ENCODE measurements at regions not wholly inside any gene's neighbourhood (a gene's known extent, or its start where the extent isn't known, plus 50 kb on each side); places are given as distances from the start of the nearest gene placed in this dataset.

GRCh38 chr2:238985041-238985729 is 137.3 kb downstream of the TWIST2 start:
- no peak overlapping the region for H3K4me3 ChIP-seq (ENCODE audit: low read depth, low read length)
- TF ChIP-seq, protein P1, sequence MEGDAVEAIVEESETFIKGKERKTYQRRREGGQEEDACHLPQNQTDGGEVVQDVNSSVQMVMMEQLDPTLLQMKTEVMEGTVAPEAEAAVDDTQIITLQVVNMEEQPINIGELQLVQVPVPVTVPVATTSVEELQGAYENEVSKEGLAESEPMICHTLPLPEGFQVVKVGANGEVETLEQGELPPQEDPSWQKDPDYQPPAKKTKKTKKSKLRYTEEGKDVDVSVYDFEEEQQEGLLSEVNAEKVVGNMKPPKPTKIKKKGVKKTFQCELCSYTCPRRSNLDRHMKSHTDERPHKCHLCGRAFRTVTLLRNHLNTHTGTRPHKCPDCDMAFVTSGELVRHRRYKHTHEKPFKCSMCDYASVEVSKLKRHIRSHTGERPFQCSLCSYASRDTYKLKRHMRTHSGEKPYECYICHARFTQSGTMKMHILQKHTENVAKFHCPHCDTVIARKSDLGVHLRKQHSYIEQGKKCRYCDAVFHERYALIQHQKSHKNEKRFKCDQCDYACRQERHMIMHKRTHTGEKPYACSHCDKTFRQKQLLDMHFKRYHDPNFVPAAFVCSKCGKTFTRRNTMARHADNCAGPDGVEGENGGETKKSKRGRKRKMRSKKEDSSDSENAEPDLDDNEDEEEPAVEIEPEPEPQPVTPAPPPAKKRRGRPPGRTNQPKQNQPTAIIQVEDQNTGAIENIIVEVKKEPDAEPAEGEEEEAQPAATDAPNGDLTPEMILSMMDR (IDR thresholded peaks at IDR 0.05; ENCODE audit: insufficient read depth, low read depth, low read length, missing control alignments), result no peak
- no peak for DNase-seq (ENCODE audit: low read depth)

DNA sequence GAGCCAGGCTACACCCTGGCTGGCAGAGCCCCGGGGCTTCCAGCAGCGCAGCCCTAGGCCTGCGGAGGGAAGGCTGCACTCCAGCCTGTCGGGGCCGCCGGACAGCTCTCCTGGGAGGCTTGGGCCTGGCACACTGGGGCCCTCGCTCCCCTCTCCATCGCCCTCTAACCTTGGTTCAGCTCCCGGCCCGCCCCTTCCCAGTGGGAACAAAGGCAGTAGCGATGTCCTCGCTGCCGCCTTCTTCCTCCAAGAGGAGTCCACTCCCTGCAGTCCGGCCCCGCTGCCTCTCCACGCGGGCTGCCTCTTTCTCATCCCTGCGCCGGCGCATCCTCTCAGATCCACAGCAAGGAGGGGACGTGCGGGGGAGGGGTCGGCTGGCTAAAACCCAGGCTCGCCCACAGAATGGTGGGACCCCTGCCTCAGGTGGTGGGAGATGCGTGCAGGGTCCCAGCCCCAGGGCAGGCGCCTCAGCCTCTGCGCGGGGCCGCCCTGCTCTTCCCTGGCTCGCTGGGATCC is 138.1 kb downstream of the TWIST2 start:
- DNase-seq (ENCODE audit: low read depth), result no peak
- TF ChIP-seq, protein P1 (IDR thresholded peaks at IDR 0.05; ENCODE audit: insufficient read depth, low read depth, low read length, missing control alignments), result no peak

GRCh38 chr2:238986491-238987351 is 138.8 kb downstream of the TWIST2 start:
- TF ChIP-seq, protein P1 (IDR thresholded peaks at IDR 0.05; ENCODE audit: insufficient read depth, low read depth, low read length, missing control alignments), result no peak
- no peak for DNase-seq (ENCODE audit: low read depth)

More for the DNA sequence above, 138.1 kb downstream of the TWIST2 start:
- H3K4me3 ChIP-seq (ENCODE audit: low read depth, low read length), result no peak overlapping the region

DNA sequence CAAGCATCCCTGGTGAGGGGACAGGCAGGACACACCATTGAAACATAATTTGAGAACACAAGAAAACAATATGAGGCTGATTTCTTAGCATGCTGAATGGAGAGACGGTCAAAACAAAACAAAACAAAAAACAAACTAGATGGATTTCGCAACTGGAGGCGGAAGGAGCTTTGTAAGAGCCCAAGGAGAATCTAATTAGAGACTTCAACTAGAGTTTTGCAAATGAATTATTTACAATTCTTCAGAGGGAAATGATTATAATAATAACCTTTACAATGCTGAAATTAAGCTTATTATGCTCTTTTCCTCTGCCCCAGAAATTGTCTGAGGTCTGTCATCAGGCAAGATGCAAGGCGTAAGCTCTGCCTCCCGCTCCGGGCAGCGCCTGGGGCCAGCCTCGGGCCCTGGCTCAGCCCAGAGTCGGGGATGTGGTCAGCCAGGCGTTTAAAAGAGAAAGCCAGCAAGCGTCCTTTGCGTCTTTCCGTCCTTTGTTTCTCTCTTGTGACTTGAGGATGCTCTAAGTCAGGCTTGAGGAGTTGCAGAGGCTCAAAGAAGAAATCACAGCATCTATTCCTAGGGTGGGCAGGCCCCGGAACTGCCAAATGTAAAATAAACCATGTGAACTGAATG is 139.6 kb downstream of the TWIST2 start:
- TF ChIP-seq, protein P1 (IDR thresholded peaks at IDR 0.05; ENCODE audit: insufficient read depth, low read depth, low read length, missing control alignments), result no peak
- DNase-seq (ENCODE audit: low read depth), result no peak
- no peak overlapping the region for H3K4me3 ChIP-seq (ENCODE audit: low read depth, low read length)

More at GRCh38 chr2:238986491-238987351, 138.8 kb downstream of the TWIST2 start:
- no peak overlapping the region for H3K4me3 ChIP-seq (ENCODE audit: low read depth, low read length)

DNA sequence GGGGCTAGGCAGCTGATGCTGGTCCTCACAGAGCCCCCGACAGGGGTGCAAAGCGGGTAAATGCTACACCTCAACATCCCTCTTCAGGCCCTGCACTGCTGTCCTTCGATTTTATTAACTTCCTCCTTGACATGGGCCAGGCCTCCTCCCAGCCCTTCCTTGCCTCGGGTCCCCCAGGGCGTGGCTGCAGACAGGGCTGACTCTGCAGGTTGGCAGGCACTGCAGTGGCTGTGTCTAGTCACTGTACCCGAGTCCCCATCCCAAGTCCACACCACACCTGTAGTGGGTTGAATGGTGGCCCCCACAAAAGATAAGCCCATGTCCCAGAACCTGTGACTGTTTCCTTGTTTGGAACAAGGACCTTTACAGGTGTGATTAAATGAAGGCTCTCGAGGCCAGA is 140.2 kb downstream of the TWIST2 start:
- TF ChIP-seq, protein P1 (IDR thresholded peaks at IDR 0.05; ENCODE audit: insufficient read depth, low read depth, low read length, missing control alignments), result no peak
- DNase-seq (ENCODE audit: low read depth), result no peak

DNA sequence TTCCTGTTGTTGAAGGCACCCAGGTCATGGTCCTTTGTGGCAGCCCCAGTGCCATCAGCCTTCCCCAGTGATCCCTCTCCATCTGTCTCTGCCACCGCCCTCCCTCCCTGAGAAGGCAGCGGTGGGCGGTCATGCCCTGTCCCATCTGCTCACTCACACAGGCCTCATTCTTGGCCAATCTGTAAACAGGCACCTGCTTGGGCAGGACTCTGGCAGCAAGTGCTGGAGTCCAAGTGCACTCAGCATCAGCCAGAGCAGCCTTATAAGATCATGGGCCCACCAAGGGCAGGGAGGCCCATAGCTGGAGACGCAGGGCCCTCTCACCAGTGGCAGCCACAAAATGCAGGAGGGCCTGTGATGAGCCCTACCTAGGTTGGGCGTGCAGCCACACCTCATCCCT is 140.9 kb downstream of the TWIST2 start:
- TF ChIP-seq, protein P1 (IDR thresholded peaks at IDR 0.05; ENCODE audit: insufficient read depth, low read depth, low read length, missing control alignments), result no peak
- no peak for DNase-seq (ENCODE audit: low read depth)
- no peak overlapping the region for H3K4me3 ChIP-seq (ENCODE audit: low read depth, low read length)

More for the DNA sequence above, 140.2 kb downstream of the TWIST2 start:
- H3K4me3 ChIP-seq (ENCODE audit: low read depth, low read length), result no peak overlapping the region

All from GM12865 (cell line).